ENCODE measurements at regions not wholly inside any gene's neighbourhood (a gene's known extent, or its start where the extent isn't known, plus 50 kb on each side); places are given as distances from the start of the nearest gene placed in this dataset.

- Histone ChIP-seq H3K27ac (ENCODE audit: low read depth in 1 of 3, low read length in 2 of 3) (no peak overlapping the region), H3K27me3 (ENCODE audit: control insufficient read depth in 3 of 3, insufficient read depth in 3 of 3, low read length in 3 of 3) (no peaks in the 10 kb centered on the region), H3K4me1 (ENCODE audit: control insufficient read depth in 3 of 3, insufficient read depth in 2 of 3, low read depth in 1 of 3, low read length in 2 of 3) (no peaks in the 10 kb centered on the region), H3K9me3 (ENCODE audit: control insufficient read depth in 2 of 2, insufficient read depth in 1 of 2, low read depth in 1 of 2, low read length in 1 of 2) (no peaks in the 10 kb centered on the region), H3K36me3 (ENCODE audit: control insufficient read depth in 3 of 3, insufficient read depth in 2 of 3, low read depth in 1 of 3, low read length in 3 of 3) (no peaks in the 10 kb centered on the region), H3K4me3 (ENCODE audit: low read depth in 1 of 3, low read length in 3 of 3) (no peak overlapping the region)
- 88 to 94% (median 92%) methylated on average over 2 of the region's 2 CpGs for WGBS, 3 donors
- FAIRE-seq (no peak), DNase-seq (no peak)
These were observed 200.2 kb upstream of the RBFOX1 start for GRCh38 chr16:7132465-7132864.

GRCh38 chr16:7124701-7125100 is 207.9 kb upstream of the RBFOX1 start:
- FAIRE-seq, result no peak
- Histone ChIP-seq H3K9me3 (ENCODE audit: control insufficient read depth in 2 of 2, insufficient read depth in 1 of 2, low read depth in 1 of 2, low read length in 1 of 2) (no peaks in the 10 kb centered on the region), H3K4me3 (ENCODE audit: low read depth in 1 of 3, low read length in 3 of 3) (no peak overlapping the region), H3K4me1 (ENCODE audit: control insufficient read depth in 3 of 3, insufficient read depth in 2 of 3, low read depth in 1 of 3, low read length in 2 of 3) (no peaks in the 10 kb centered on the region), H3K27me3 (ENCODE audit: control insufficient read depth in 3 of 3, insufficient read depth in 3 of 3, low read length in 3 of 3) (no peaks in the 10 kb centered on the region), H3K27ac (ENCODE audit: low read depth in 1 of 3, low read length in 2 of 3) (no peak overlapping the region), H3K36me3 (ENCODE audit: control insufficient read depth in 3 of 3, insufficient read depth in 2 of 3, low read depth in 1 of 3, low read length in 3 of 3) (no peaks in the 10 kb centered on the region)
- DNase-seq, result no peak
- WGBS, 3 donors, result 53 to 73% (median 61%) methylated on average over 5 of the region's 5 CpGs

DNA sequence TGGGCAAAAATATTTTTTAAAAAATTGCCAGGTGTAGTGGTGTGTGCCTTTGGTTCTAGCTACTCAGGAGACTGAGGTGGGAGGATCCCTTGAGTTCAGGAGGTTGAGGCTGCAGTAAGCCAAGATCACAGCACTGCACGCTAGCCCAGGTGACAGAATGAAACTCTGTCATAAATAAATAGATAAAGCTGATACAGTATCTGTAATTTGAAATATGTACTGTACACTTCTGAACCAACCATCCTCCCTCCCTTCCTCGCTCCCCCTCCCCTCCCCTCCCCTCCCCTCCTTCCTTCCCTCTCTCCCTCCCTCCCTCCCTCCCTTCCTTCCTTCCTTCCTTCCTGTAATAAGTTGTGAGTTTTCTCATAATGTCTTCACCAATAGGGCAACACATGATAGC is 208.4 kb upstream of the RBFOX1 start:
- WGBS, 3 donors, result 45 to 53% (median 45%) methylated on average over 2 of the region's 2 CpGs
- no peaks in the 10 kb centered on the region for H3K36me3 ChIP-seq (ENCODE audit: control insufficient read depth in 3 of 3, insufficient read depth in 2 of 3, low read depth in 1 of 3, low read length in 3 of 3)
- no peaks in the 10 kb centered on the region for H3K27me3 ChIP-seq (ENCODE audit: control insufficient read depth in 3 of 3, insufficient read depth in 3 of 3, low read length in 3 of 3)
- H3K4me1 ChIP-seq (ENCODE audit: control insufficient read depth in 3 of 3, insufficient read depth in 2 of 3, low read depth in 1 of 3, low read length in 2 of 3), result no peaks in the 10 kb centered on the region
- no peaks in the 10 kb centered on the region for H3K9me3 ChIP-seq (ENCODE audit: control insufficient read depth in 2 of 2, insufficient read depth in 1 of 2, low read depth in 1 of 2, low read length in 1 of 2)
- DNase-seq (no peak), FAIRE-seq (no peak)
- no peak overlapping the region for H3K27ac ChIP-seq (ENCODE audit: low read depth in 1 of 3, low read length in 2 of 3)
- no peak overlapping the region for H3K4me3 ChIP-seq (ENCODE audit: low read depth in 1 of 3, low read length in 3 of 3)

DNA sequence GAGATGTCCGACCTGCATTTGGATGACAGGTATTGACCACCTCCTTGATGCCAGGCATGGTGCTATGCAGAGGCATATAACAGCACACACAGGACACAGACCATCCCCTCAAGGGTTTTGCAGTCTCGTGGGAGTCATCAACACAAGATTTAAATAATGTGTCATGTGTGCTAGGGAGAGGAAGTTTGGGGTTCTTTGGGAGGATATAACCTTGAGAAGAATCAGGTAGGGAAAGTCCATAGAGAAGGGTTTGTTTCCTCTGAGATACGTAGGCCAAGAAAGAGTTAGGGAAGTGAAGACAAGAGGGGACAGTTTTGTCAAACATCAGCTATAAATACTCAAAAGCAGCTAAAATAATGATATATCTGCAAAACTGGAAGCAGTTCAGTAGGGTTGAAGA is 215.9 kb upstream of the RBFOX1 start:
- no peaks in the 10 kb centered on the region for H3K4me1 ChIP-seq (ENCODE audit: control insufficient read depth in 3 of 3, insufficient read depth in 2 of 3, low read depth in 1 of 3, low read length in 2 of 3)
- H3K36me3 ChIP-seq (ENCODE audit: control insufficient read depth in 3 of 3, insufficient read depth in 2 of 3, low read depth in 1 of 3, low read length in 3 of 3), result no peaks in the 10 kb centered on the region
- no peak overlapping the region for H3K27ac ChIP-seq (ENCODE audit: low read depth in 1 of 3, low read length in 2 of 3)
- no peaks in the 10 kb centered on the region for H3K27me3 ChIP-seq (ENCODE audit: control insufficient read depth in 3 of 3, insufficient read depth in 3 of 3, low read length in 3 of 3)
- 52 to 58% (median 58%) methylated on average over 3 of the region's 3 CpGs for WGBS, 3 donors
- no peak for DNase-seq
- no peak for FAIRE-seq
- H3K4me3 ChIP-seq (ENCODE audit: low read depth in 1 of 3, low read length in 3 of 3), result no peak overlapping the region
- no peaks in the 10 kb centered on the region for H3K9me3 ChIP-seq (ENCODE audit: control insufficient read depth in 2 of 2, insufficient read depth in 1 of 2, low read depth in 1 of 2, low read length in 1 of 2)

DNA sequence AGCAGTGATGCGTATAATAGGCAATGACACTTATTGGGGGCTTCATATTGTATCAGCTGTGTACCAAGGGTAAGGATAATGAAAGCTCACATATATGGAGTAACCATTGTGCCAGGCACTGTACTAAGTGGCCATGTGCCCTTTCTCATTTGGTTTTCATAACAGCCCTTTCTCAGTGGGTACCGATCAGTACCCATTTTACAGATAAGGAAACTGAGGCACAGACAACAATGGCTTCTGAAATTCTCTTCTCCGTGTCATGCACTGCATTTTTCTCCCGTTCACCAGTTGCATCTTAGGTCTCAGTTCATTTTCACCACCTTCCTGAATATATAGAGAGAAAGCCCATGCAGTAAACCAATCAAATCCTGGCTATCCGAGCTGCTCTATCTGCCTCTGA is 216.7 kb upstream of the RBFOX1 start:
- DNase-seq (no peak), FAIRE-seq (no peak)
- WGBS, 3 donors, result 79 to 86% (median 84%) methylated on average over 5 of the region's 5 CpGs
- no peak overlapping the region for H3K4me3 ChIP-seq (ENCODE audit: low read depth in 1 of 3, low read length in 3 of 3)
- no peaks in the 10 kb centered on the region for H3K9me3 ChIP-seq (ENCODE audit: control insufficient read depth in 2 of 2, insufficient read depth in 1 of 2, low read depth in 1 of 2, low read length in 1 of 2)
- no peak overlapping the region for H3K27ac ChIP-seq (ENCODE audit: low read depth in 1 of 3, low read length in 2 of 3)
- no peaks in the 10 kb centered on the region for H3K27me3 ChIP-seq (ENCODE audit: control insufficient read depth in 3 of 3, insufficient read depth in 3 of 3, low read length in 3 of 3)
- no peaks in the 10 kb centered on the region for H3K4me1 ChIP-seq (ENCODE audit: control insufficient read depth in 3 of 3, insufficient read depth in 2 of 3, low read depth in 1 of 3, low read length in 2 of 3)
- H3K36me3 ChIP-seq (ENCODE audit: control insufficient read depth in 3 of 3, insufficient read depth in 2 of 3, low read depth in 1 of 3, low read length in 3 of 3), result no peaks in the 10 kb centered on the region

DNA sequence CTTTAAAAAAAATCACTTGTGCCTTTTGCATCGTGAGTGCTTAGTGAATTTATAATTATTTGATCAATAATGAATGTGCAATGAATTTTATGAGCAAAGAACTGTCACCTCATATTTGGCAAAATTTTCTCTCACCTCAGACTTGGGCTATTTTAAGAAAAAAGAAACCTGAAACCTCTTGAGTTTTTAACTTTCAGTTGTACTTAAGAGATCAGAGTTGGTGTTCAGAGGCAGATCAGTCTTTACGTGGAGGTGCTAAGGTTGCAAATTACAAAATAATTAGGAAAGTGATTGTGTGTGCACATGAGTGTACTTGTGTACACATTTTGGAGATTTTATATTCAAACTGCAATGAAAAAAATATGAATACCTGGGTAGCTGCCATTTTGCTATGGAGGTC is 218.7 kb upstream of the RBFOX1 start:
- no peaks in the 10 kb centered on the region for H3K36me3 ChIP-seq (ENCODE audit: control insufficient read depth in 3 of 3, insufficient read depth in 2 of 3, low read depth in 1 of 3, low read length in 3 of 3)
- no peaks in the 10 kb centered on the region for H3K9me3 ChIP-seq (ENCODE audit: control insufficient read depth in 2 of 2, insufficient read depth in 1 of 2, low read depth in 1 of 2, low read length in 1 of 2)
- FAIRE-seq (no peak), DNase-seq (no peak)
- WGBS, 3 donors, result 69 to 84% (median 81%) methylated on average over 2 of the region's 2 CpGs
- H3K4me1 ChIP-seq (ENCODE audit: control insufficient read depth in 3 of 3, insufficient read depth in 2 of 3, low read depth in 1 of 3, low read length in 2 of 3), result no peaks in the 10 kb centered on the region
- no peak overlapping the region for H3K4me3 ChIP-seq (ENCODE audit: low read depth in 1 of 3, low read length in 3 of 3)
- H3K27ac ChIP-seq (ENCODE audit: low read depth in 1 of 3, low read length in 2 of 3), result no peak overlapping the region
- no peaks in the 10 kb centered on the region for H3K27me3 ChIP-seq (ENCODE audit: control insufficient read depth in 3 of 3, insufficient read depth in 3 of 3, low read length in 3 of 3)

GRCh38 chr16:7113395-7113794 is 219.2 kb upstream of the RBFOX1 start:
- H3K9me3 ChIP-seq (ENCODE audit: control insufficient read depth in 2 of 2, insufficient read depth in 1 of 2, low read depth in 1 of 2, low read length in 1 of 2), result no peaks in the 10 kb centered on the region

GRCh38 chr16:7111265-7111664 is 221.4 kb upstream of the RBFOX1 start:
- no peak for FAIRE-seq
- no peaks in the 10 kb centered on the region for H3K4me1 ChIP-seq (ENCODE audit: control insufficient read depth in 3 of 3, insufficient read depth in 2 of 3, low read depth in 1 of 3, low read length in 2 of 3)
- H3K27ac ChIP-seq (ENCODE audit: low read depth in 1 of 3, low read length in 2 of 3), result no peak overlapping the region

More at GRCh38 chr16:7113395-7113794, 219.2 kb upstream of the RBFOX1 start:
- Histone ChIP-seq H3K4me1 (ENCODE audit: control insufficient read depth in 3 of 3, insufficient read depth in 2 of 3, low read depth in 1 of 3, low read length in 2 of 3) (no peaks in the 10 kb centered on the region), H3K4me3 (ENCODE audit: low read depth in 1 of 3, low read length in 3 of 3) (no peak overlapping the region), H3K27me3 (ENCODE audit: control insufficient read depth in 3 of 3, insufficient read depth in 3 of 3, low read length in 3 of 3) (no peaks in the 10 kb centered on the region), H3K27ac (ENCODE audit: low read depth in 1 of 3, low read length in 2 of 3) (no peak overlapping the region), H3K36me3 (ENCODE audit: control insufficient read depth in 3 of 3, insufficient read depth in 2 of 3, low read depth in 1 of 3, low read length in 3 of 3) (no peaks in the 10 kb centered on the region)
- DNase-seq (no peak), FAIRE-seq (no peak)
- WGBS, 3 donors, result 81 to 87% (median 85%) methylated on average over 2 of the region's 2 CpGs

GRCh38 chr16:7107436-7107835 is 225.2 kb upstream of the RBFOX1 start:
- H3K27me3 ChIP-seq (ENCODE audit: control insufficient read depth in 3 of 3, insufficient read depth in 3 of 3, low read length in 3 of 3), result no peaks in the 10 kb centered on the region
- FAIRE-seq (no peak), DNase-seq (no peak)
- H3K4me3 ChIP-seq (ENCODE audit: low read depth in 1 of 3, low read length in 3 of 3), result no peak overlapping the region
- WGBS, 3 donors, result 69 to 74% (median 74%) methylated on average over 3 of the region's 3 CpGs
- no peak overlapping the region for H3K27ac ChIP-seq (ENCODE audit: low read depth in 1 of 3, low read length in 2 of 3)
- no peaks in the 10 kb centered on the region for H3K9me3 ChIP-seq (ENCODE audit: control insufficient read depth in 2 of 2, insufficient read depth in 1 of 2, low read depth in 1 of 2, low read length in 1 of 2)
- H3K36me3 ChIP-seq (ENCODE audit: control insufficient read depth in 3 of 3, insufficient read depth in 2 of 3, low read depth in 1 of 3, low read length in 3 of 3), result no peaks in the 10 kb centered on the region
- no peaks in the 10 kb centered on the region for H3K4me1 ChIP-seq (ENCODE audit: control insufficient read depth in 3 of 3, insufficient read depth in 2 of 3, low read depth in 1 of 3, low read length in 2 of 3)

More at GRCh38 chr16:7111265-7111664, 221.4 kb upstream of the RBFOX1 start:
- 14 to 37% (median 32%) methylated on average over 3 of the region's 3 CpGs for WGBS, 3 donors
- Histone ChIP-seq H3K36me3 (ENCODE audit: control insufficient read depth in 3 of 3, insufficient read depth in 2 of 3, low read depth in 1 of 3, low read length in 3 of 3) (no peaks in the 10 kb centered on the region), H3K27me3 (ENCODE audit: control insufficient read depth in 3 of 3, insufficient read depth in 3 of 3, low read length in 3 of 3) (no peaks in the 10 kb centered on the region), H3K9me3 (ENCODE audit: control insufficient read depth in 2 of 2, insufficient read depth in 1 of 2, low read depth in 1 of 2, low read length in 1 of 2) (no peaks in the 10 kb centered on the region), H3K4me3 (ENCODE audit: low read depth in 1 of 3, low read length in 3 of 3) (no peak overlapping the region)
- no peak for DNase-seq

Data from small intestine (tissue), 7 donors.